SK-N-DZ (cell line): ENCODE measurements at regions not wholly inside any gene's neighbourhood (a gene's known extent, or its start where the extent isn't known, plus 50 kb on each side); places are given as distances from the start of the nearest gene placed in this dataset.
"Not testable (repeated sequence)": the region's sequence is repeated elsewhere in the genome, so short reads cannot be mapped to it uniquely, and the experiment has no call there.

Experiments
- DNase-seq: peaks from one replicate; pipeline ENCODE4 v3.0.0-alpha.2; 2015; ENCODE audit warnings: low spot score

DNA sequence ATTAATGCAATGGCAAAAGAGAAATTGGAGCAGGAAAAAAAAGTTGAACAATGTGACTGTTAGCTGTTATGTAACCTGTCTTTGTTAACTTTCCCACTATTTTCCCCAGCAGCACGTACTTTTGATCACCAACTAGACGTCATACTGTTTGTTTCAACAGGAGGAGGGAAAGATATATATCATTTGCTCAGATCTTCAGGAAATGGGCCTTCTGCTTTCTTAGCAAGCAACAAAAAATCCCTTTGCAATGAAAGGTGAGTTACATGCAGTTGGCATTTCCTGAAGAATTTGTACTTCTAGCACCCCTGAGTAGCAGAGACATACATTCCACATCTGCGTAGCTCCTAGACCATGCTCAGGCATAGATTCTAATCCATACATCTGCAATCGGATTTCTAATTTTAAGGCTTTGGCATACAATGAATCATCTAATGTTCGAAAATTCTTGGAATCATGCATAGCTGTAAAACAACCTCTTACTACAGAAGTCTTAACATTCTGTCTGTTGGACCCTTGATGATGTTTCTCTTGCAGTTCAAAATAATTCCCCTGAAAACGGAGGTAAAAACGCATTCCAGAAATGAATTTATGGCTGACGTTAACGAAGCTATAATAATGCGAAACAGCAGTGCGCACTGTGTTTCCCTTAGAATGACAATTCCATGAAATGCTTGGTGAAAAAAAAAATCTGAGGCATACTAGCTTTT is 286.9 kb upstream of the MGMT start:
- no peak for DNase-seq

DNA sequence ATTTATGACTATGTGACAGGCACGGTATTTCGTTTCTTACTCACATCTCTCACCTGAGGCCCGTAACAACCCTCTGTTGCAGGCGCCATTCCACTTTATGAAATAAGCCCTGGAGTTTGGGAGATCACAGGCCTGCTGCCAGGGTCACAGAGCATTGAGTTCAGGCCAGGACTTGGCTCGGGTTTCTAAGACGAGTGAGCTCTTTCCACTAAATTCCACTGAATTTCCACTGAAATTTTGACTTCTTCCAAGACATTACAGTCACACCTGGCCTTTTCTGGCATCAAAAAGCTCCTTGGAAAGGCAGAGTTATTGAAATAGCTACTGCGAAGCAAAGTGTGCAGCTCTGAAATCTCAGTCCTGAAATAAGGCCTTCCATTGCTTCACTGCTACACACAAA is 282.8 kb upstream of the MGMT start:
- DNase-seq: no peak

DNA sequence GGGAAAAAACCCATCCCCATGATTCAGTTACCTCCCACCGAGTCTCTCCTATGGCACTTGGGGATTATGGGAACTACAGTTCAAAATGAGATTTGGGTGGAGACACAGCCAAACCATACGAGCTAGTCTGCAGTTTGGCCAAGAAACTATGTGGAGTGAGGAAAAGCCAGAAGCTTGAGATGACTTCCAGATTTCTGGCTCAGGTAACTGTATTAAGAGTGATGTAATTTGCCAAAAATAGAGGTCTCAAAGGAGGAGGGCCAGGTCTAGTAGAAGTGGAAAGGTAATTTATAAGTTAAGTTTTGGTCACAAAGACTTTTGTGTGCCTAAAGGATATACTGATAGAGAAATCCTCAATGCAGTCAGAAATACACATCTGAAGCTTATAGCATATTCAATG is 279.7 kb upstream of the MGMT start:
- DNase-seq: no peak

DNA sequence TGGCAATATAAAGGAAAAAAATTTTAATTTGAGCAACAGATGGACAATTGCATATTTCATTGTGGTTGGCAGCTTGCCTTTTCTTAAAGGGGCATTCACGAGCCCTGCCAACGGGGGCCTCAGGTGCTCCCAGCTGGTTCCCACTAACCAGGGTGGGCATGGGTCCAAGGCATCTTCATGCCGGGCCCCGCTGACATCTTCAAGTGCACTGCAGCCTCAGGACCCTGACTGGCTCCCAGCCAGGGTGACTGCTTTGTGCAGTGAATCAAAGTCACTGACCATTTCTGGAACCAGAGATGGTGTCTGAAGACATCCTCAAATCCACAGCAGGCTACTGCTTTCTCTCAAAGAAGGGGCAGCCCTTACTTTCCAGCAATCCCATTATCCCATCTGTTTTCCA is 275.2 kb upstream of the MGMT start:
- no peak for DNase-seq

DNA sequence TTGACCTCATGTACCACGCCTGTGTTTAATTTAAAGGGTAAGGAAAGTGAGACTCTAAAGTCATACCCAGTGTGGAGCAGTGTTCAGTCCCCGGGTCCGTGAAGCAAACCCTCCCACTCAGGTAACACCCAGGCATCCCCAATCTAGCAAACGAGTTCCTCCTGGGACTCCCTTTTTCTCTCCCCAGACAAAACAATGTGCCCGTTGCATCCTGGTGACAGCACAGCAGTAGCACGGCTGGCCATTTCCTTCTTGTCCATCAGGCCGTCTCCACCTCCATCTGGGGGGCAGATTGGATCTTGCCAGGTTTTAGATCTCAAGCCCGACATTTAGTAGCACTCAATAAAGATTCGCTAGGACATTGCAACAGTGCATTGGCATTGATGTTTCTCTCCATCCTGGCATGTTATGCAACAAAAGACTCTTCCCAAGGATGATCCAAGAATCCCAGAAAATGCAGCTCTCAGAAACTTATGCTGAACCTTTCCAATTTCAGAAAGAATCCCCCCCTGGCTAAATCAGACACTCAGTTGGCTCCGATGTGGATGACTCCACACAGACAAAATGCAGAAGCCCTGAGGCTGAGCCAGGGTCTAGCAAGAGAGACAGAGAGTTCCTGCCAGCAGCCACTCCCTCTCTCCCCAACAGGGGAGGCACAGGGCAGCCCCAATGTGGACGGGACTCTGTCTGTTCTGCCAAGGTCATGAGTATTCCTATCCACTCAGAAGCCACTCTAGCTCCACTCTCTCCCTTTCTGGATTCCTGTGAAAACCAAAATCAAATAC is 274.5 kb upstream of the MGMT start:
- no peak for DNase-seq

DNA sequence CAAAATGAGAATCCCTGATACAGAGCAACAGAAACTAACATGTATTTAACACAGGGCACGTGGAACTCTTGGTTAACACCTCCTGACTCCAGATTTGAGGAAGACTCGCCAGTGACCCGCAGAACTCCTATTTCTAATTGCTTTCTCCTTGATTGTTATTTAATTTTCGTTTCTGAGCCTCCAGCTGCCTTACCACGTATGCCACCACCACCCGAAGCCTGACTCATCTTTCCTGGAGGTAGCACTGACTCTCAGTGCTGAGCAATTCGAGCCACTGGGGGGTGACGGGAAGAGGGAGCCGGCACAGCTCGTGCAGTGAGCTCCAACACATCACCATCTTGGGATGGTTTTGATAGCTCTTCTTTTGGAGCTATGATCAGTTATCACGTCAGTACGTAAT is 273.9 kb upstream of the MGMT start:
- no peak for DNase-seq

DNA sequence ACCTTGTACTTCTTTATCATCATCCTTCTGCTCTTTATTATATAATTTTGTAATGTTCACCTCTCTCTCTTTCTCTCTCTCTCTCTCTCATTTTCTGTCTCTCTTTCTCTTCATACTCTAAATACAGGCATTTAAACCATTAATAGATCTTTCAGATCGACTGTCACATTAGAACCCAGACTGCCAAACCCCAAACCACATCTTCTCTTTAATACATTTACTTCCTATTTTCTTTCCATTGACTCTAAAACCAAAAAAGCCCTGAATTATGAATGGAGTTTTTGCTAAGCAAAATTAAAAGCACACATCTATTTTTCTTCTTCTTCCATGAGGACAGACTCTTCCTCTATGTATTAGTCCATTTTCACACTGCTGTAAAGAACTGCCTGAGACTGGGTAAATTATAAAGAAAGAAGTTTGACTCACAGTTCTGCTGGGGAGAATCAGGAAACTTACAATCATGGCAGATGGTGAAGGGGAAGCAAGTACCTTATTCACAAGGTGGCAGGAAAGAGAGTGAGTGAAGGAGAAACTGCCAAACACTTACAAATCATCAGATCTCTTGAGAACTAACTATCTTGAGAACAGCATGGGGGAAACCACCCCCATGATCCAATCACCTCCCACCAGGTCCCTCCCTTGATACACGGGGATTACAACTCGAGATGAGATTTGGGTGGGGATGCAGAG is 272.7 kb upstream of the MGMT start:
- no peak for DNase-seq

DNA sequence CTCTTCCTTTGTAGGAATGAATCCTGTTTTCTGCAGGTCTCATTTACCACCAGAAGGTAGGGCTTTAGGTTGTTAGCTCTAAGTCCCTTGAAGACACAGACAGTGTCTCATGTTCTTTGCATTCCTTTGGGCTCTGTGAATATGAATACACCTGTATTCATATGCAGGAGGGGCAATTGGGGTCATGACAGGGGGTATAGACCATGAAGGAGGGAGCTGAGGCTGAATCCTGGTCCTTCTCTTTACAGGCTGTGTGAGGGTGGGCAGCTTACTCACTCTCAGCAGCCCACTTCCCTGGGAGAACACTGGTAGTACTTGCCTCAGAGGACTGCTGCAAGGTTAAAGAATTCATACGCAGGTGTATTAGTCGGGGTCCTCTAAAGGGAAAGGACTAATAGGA is 267.2 kb upstream of the MGMT start:
- no peak for DNase-seq

DNA sequence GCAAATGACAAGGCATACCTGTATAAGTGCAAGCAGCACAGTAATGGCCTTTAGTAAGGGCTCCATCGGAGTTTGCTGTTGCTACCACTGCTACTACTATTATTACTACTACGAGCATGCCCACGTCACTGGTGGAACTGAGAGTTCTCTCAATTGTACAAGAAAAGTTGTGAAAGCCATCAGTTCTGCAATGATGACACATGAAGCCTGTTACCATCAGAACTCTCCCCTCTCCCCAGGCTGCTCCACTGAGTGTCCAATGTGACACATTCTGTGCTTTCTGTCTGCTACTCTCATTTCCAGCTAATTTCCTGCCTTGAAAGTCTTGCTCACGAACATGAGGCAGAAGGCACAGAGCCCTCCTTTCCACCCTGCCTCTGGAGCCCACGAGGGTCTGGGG is 263.2 kb upstream of the MGMT start:
- DNase-seq: no peak

DNA sequence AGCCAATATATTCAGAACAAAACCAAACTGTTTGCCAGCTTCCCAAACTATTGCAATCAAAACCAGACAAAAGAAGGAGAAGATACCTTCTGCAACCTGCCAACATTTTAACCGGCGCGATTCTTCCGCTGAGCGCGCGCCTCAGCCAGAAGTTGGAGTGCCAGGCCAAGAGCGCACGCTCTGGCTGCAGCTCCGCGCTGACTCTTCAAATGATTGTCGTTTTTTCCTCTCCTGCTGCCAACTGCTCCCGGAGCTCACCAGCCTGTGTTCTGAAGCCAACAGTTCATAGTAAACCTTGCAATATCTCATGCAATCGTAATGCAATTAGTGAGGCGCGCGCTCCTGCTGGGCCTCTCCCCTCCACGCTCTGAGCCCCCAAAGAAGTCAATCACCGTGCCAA is 259.7 kb upstream of the MGMT start:
- DNase-seq: no peak

DNA sequence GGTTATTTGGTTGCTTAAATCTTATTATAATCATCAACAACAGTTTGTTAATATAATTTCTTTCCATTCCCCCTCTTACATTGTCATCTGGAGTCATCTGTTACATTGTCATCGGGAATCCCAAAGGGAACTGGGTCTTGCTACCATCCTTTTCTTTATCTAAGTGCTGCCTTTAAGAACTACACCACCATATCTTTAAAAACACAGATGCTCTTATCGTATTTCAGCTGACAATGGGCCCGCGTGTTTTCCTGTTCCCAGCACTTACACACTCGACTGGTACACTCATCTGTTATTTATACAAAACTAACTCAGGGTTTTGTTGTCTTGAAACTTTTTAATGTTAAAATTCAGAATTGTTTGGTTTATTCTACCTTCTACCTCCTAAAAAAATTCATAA is 256.2 kb upstream of the MGMT start:
- no peak for DNase-seq

DNA sequence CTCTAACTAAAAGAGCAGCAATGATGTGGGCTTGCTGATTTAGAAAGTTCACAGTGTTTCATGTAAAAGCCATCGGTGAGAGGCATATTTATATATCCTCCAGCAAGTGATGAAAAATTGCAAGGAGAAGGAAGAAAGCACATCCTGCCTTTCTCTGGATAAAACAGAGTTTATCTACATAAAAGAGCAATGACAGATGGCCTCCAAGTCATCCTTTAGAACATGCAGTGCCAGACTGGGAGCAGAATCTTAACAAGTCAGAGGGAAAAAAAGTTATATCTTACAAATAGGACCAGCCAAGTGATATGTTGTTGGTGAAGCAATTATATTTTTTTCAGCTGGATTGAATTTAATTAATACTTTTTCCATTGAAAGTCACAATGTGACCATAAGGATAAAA is 253.8 kb upstream of the MGMT start:
- DNase-seq: no peak

DNA sequence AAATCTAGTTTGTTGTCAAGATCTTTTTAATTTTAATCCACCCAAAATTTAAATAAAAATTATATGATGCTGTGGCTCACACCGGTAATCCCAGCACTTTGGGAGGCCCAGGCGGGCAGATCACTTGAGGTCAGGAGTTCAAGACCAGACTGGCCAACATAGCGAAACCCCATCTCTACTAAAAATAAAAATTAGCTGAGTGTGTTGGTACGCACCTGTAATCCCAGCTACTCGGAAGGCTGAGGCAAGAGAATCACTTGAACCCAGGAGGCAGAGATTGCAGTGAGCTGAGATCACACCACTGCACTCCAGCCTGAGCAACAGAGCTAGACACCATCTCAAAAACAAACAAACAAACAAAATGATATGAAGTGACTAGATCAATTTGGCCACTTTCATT is 253.0 kb upstream of the MGMT start:
- not testable (repeated sequence) for DNase-seq

DNA sequence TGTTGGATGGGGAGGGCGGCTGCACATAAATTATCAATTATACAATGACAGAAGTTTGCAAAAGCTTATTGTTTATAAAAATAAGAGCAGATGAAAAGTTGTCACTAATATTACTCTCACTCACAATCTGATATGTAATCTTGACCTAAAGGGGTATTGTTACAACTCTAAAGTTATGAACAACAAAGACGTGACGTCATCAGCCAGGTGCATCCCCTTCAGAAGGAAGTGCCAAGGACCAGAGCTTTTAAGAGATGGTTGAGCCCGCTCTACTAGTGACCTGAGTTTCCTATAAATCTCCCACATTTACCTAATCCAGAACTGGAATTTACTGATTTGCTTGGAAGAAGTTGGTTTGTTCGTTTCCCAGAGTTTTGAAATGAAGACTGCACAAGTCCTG is 247.7 kb upstream of the MGMT start:
- DNase-seq: no peak

DNA sequence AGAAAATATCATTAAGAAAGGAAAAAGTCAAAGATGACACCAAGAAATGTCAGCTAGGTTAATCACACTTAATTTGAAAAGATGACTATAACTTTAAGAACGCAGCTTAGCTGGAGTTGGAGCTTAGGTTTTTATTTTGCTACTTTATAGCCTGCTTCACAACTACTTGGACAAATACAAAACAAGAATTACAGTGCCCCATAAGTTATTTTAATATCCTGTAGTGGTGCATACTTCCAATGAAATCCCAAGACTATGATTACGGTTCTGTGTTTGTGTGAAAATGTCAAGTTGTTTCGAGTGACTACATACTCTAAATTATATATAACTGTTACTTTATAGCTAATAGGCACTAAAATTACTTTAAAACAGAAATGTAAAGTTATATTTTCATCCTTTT is 244.6 kb upstream of the MGMT start:
- no peak for DNase-seq

DNA sequence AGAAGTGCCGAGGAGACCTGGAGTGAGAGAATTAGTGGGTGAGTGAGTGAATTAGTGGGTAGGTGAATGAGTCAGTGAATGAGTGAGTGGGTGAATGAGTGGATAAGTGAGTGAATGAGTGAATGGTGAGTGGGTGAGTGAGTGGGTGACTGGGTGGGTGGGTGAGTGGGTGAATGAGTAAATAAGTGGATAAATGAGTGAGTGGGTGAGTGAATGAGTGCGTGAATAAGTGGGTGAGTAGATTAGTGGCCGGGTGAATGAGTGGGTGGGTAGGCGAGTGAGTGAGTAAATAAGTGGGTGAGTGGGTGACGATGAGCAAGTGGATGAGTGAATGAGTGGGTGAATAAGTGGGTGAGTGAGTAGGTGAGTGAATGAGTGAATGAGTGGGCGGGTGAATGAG is 243.7 kb upstream of the MGMT start:
- DNase-seq: no peak

DNA sequence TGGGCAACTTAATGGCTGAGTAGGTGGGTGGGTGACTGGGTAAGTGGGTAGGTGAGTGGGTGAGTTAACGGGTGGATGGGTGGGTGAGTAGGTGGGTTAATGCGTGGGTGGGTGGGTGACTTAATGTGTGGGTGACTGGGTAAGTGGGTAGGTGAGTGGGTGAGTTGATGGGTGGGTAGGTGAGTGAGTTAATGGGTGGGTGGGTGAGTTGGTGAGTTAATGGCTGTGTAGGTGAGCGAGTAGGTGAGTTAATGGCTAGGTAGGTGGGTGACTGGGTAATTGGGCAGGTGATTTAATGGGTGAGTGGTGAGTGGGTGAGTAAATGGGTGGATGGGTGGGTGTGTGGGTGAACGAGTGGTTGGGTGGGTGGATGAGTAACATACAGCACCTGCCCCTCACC is 243.0 kb upstream of the MGMT start:
- no peak for DNase-seq

DNA sequence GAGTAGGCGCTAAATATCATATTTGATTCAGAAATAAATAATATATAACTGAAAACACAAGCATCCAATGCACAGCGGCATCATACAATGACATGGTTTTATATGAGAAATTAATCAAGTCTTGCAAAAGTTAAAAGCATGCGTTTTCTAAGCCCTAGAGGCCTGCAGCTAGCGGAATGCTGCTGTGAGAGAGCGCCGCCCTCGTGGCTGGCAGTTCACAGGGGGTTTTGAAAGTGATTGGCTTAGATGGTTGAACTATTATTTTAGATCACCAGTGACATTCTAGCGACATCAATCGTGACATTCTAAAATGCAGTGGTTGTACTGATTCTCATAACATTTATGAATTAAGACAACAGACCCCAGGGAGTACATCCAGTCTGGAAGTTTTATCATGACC is 235.2 kb upstream of the MGMT start:
- DNase-seq: no peak

DNA sequence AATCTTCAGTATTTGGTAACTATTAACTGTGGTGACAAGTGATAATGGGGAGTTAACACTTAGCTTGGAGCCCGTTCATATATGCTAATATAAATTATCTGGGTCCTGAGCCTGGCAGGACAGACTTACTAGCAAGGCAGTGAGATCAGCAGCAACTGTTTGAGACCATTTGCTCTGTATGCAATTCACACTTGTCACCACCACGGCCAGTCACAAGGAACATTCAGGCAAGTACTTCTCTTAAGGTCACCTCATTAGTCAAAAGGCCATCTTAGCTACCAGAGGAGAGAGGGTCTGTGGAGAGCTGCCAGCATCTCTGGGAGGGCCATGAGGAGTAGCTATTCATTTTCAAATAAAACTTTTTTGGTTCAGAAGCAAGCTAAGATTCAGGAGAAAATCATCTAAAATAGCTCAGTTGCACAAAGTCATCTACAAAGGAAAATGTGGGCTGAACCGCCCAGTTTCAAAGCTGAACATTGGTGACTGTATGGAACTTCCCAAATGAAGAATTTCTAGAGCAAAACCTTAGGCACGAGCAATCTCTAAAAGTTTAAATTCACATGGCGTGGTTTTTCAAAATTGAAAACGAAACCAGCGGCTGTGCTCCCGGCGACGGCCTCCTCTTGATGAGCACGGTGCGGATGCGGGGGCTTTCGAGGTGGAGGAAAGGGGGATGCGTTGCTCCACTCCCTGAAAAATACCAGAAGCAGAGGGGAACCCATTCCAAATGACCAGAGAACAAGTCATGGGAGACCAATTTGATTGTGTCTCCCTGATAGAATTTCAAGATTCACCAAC is 233.5 kb upstream of the MGMT start:
- no peak for DNase-seq

DNA sequence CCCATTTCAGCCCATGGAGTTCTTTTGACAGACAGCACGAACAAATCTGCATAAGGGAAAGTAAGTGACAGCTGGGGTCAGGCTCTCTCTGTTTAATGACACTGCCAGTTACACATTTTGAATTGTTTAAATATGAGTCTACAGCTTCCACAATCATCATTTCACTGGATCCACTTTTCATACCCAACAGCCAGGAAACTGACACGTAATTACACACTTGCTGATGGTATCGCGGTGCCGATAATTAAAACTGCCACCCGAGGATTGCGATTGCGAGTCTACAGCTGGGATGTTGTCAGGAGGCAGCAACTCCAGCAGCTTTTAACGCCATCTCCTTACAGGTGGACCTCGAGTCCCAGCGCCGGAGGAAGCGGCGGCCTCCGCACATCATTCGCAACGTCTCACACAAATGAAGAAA is 230.8 kb upstream of the MGMT start:
- no peak for DNase-seq

DNA sequence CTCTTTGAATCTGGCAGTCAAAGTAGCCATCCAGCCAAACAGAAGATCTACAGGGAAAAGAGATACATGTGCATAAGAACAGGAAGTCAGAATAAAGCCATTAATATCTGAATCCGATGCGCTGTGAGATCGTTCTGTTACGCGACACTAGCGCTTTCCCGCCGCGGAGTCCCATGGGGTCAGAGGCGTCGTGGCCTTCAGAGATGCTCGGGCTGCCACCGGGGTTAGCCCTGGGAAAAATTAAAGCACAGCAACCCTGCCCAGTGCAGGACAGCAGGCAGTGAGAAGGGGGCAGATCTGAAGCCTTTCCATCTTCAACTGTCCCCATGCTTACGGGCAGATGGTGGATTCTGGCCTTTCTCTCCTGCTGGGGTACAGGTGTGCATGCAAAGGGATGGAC is 225.6 kb upstream of the MGMT start:
- no peak for DNase-seq

DNA sequence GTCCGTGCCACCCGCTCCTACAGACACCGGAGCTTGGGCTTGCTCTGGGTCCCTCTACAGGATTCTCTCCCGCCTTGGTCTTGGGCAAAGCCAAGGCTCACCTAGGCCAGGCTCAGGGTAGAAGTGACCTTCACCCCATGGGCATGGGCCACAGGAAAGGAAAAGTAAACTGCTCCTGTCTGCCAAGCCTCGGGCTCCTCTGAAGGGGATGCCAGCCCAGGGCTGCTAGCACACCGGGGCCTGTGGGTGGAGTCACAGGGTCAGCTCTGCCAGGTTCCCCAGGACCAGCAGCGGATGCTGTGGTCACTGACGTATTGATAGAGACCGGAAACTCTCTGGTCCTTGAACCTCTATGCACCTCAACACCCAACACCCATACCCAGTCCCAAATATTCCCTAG is 222.7 kb upstream of the MGMT start:
- no peak for DNase-seq
